Muscle layer of colon (tissue), 2 donors: ENCODE measurements at regions not wholly inside any gene's neighbourhood (a gene's known extent, or its start where the extent isn't known, plus 50 kb on each side); places are given as distances from the start of the nearest gene placed in this dataset.
"Not testable (repeated sequence)": the region's sequence is repeated elsewhere in the genome, so short reads cannot be mapped to it uniquely, and the experiment has no call there.

Experiments
- H3K27ac ChIP-seq: one replicate; pipeline ENCODE4 v1.7.0; 2013; ENCODE audit warnings: low read depth, mild to moderate bottlenecking, low read length, moderate library complexity
- H3K27me3 ChIP-seq, 2 donors: one replicate each; pipeline ENCODE4 v1.7.0; 2013; ENCODE audit warnings: low read length in 2 of 2, mild to moderate bottlenecking in 2 of 2; ENCODE audit not compliant: insufficient read depth in 2 of 2, control insufficient read depth in 1 of 2
- H3K36me3 ChIP-seq: one replicate; pipeline ENCODE4 v1.7.0; 2013; ENCODE audit warnings: mild to moderate bottlenecking, low read length; ENCODE audit not compliant: insufficient read depth
- H3K4me1 ChIP-seq: one replicate; pipeline ENCODE4 v1.7.0; 2013; ENCODE audit warnings: mild to moderate bottlenecking, low read length; ENCODE audit not compliant: insufficient read depth
- H3K4me3 ChIP-seq, 2 donors: one replicate each; pipeline ENCODE4 v1.7.0; 2013; ENCODE audit warnings: low read length in 2 of 2, low read depth in 1 of 2, mild to moderate bottlenecking in 1 of 2, moderate library complexity in 1 of 2
- H3K9ac ChIP-seq: one replicate; pipeline ENCODE4 v1.7.0; 2013; ENCODE audit warnings: low read length
- H3K9me3 ChIP-seq: one replicate; pipeline ENCODE4 v1.7.0; 2013; ENCODE audit warnings: mild to moderate bottlenecking, low read length
- donor health status: abdominal sarcoma.
- donor health status: Adenocarcinoma of cecum.

DNA sequence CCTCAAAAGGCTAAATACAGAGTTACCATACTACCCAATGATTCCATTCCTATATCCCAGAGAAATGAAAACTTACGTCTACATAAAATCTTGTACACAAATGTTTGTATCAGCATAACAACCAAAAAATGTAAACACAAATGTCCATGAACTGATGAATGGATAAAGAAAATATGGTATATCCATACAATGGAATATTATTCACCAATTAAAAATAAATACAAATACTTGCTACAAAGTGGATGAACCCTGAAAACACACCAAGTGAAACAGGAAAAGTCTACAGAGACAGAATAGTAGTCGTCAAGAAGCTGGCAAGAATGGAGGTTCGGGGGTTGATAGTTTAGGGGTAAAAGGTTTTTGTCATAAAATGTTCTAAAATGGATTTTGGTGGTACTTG lies 54.0 kb upstream of the ANKRD28 start:
- no peaks in the 10 kb centered on the region for H3K4me1 ChIP-seq
- no peak overlapping the region for H3K27ac ChIP-seq
- H3K36me3 ChIP-seq = no peaks in the 10 kb centered on the region
- no peaks in the 10 kb centered on the region for H3K27me3 ChIP-seq
- no peak overlapping the region for H3K4me3 ChIP-seq
- H3K9me3 ChIP-seq = no peaks in the 10 kb centered on the region
- no peak overlapping the region for H3K9ac ChIP-seq

DNA sequence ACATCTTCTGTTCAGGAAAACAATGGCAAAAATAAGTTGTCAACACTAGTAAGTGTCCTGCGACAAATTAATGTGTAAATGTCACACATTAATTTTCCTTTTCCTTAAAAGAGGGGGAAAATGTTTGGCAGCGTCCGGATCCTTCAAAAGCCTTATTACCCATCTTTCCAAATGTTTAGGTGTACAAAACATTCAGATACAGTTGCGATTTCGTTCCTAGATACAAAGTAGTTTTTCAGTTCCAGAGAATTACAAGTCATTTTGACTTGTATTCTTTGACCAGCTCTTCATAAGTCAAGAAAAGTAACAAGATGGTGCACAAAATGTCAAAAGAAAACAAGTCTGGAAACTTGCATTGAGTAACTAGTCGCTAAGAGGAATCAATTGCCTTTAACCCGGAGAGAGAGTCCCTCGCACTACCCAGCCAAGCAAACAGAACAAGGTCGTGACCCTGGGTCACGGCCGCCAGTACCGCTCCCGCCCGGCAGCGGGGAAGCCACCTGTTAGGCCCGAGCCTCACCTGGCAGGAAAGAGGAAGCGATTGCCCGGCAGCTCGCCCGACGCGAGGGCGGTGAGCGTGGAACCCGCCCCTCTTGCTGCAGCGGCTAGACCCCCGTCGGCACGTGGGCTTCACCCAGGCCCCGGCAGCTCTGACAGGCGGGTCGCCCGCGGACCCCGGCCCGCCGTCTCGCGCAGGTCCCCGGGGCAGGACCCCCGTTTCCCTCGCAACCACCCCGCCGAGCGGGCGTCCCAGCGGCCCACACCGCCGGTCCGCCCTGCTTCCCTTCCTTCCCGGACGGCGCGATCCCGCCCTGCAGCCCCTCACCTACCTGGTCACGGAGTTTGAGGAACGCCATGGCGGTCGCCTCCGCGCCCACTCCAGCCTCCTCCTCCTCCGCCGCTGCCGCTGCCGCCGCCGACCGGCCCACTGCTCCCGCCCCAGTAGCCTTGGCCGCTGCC lies 61.0 kb upstream of the ANKRD28 start:
- H3K9me3 ChIP-seq = no peaks in the 10 kb centered on the region
- H3K4me3 ChIP-seq = peak overlapping the region; percentile 66 to 67
- H3K9ac ChIP-seq = no peak overlapping the region
- no peaks in the 10 kb centered on the region for H3K36me3 ChIP-seq
- peaks cover 5% of the 10 kb centered on the region for H3K4me1 ChIP-seq
- H3K27ac ChIP-seq = peak overlapping the region; percentile 56
- H3K27me3 ChIP-seq = no peaks in the 10 kb centered on the region

DNA sequence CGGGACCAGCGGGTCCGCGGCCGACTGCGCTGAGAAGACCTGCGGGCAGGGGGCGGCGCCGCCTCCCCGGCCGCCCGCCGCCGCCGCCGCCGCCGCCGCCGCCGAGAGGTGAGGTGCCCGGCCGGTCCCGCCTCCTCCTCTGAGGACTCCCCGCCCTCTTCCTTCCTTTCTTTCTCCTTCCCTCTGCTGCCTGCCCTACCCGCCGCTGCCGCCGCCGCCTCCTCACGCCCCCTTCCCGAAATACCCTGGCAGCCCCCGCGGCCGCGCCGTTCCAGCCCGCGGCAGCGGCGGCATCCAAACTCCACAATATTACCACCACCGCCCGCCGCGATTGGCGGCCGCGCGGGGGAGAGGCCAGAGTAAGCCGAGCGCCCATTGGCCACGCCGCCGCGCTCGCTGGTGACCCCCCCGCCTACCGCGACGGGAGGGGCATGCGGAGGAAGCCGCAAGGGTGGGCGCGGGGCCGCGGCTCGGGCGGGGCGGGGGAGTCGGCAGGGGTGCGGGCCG lies 61.8 kb upstream of the ANKRD28 start:
- H3K9ac ChIP-seq = no peak overlapping the region
- H3K4me3 ChIP-seq = peak overlapping the region; percentile 66 to 76
- no peaks in the 10 kb centered on the region for H3K36me3 ChIP-seq
- no peaks in the 10 kb centered on the region for H3K9me3 ChIP-seq
- H3K4me1 ChIP-seq = peaks cover 5% of the 10 kb centered on the region
- H3K27me3 ChIP-seq = no peaks in the 10 kb centered on the region
- H3K27ac ChIP-seq = peak overlapping the region; percentile 44

DNA sequence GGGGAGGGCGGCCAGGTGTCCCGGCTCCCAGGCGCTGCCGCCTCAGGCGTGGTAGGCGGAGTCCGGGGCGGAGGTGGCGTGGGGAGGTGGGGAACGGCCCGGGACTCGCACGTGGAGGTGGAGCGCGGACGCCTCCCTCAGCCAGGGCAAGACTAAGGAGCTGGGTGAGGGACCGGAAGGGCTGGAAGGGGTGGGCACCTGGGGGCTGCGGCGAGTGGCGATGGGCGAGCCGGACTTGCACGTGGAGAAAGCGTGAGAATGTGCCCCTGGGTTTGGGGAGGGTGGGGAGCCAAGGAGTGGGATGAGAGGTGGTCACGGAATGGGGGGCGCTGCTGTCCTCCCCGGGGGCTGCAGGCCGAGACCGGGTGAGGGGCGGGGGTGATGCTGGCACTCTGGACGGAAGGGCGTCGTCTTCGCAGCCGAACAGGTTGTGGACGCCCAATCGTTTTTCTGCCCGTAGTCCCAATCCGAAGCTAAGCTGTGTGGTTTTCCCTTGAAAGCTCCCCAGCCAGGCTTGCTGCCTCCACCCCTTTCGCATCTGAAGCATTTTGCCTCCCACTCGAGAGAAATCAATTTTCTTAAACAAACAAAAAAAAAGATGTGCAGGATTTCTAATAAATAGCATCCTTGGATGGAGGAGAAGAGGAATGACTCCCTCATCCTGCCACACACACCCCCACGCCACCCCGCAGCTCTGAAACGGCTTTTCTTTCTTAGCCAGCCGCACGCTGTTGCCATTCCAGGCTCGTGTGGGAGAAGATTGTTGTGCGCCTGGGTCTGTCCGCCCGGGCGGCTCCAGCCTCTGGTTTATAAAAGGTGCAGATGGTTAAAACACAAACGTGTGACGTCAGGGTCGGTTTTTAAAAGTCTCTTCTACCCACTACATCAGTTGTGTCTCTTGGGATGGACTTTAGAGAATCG lies 62.5 kb upstream of the ANKRD28 start:
- Histone ChIP-seq H3K4me3 (peak overlapping the region; percentile 54 to 76), H3K27ac (peak overlapping the region; percentile 49), H3K36me3 (no peaks in the 10 kb centered on the region), H3K27me3 (no peaks in the 10 kb centered on the region), H3K9ac (no peak overlapping the region), H3K9me3 (no peaks in the 10 kb centered on the region), H3K4me1 (peaks cover 5% of the 10 kb centered on the region)

DNA sequence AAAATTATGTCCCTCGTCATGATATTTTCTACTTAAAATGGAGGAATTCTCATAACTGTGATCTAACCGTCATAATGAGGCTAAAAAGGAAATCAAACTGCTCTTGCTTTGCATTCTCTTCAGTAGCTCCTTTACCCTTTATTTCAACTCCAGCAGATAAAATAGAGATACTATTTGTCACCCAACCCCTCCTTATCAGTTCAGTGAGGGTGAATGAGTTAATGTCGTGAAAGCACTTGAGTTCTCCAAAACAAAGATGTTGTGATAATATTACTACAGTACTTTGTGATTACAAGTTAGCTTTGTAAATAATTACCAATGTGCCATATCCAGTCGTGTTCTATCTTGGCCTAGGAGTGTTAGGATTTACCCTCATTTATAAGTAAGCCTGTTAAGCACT lies 63.4 kb upstream of the ANKRD28 start:
- peak overlapping the region in 1 of 2 donors; percentile 76 for H3K4me3 ChIP-seq
- no peaks in the 10 kb centered on the region for H3K9me3 ChIP-seq
- no peak overlapping the region for H3K27ac ChIP-seq
- H3K27me3 ChIP-seq = no peaks in the 10 kb centered on the region
- H3K36me3 ChIP-seq = no peaks in the 10 kb centered on the region
- H3K4me1 ChIP-seq = peaks cover 5% of the 10 kb centered on the region
- no peak overlapping the region for H3K9ac ChIP-seq

DNA sequence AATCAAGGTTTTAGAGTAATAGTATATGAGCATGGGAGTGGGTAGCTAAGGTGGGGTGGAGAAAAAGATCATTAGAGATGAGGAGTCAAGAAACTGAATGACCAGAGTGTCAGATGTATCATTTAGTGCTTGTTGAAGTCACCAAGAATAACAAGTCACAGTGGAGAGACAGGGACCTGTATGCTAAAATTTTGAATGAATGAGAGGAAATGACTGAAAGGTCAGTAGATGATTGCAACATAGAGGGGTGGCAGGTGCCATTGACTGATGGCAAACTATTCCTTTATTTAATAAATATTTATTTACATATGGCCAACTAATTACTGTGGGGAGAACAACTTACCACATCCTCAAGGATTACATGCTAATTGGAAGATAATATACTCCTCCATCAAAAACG lies 75.0 kb upstream of the ANKRD28 start:
- Histone ChIP-seq H3K9me3 (no peaks in the 10 kb centered on the region), H3K36me3 (no peaks in the 10 kb centered on the region), H3K4me1 (no peaks in the 10 kb centered on the region), H3K4me3 (no peak overlapping the region), H3K27ac (no peak overlapping the region), H3K27me3 (no peaks in the 10 kb centered on the region), H3K9ac (no peak overlapping the region)

DNA sequence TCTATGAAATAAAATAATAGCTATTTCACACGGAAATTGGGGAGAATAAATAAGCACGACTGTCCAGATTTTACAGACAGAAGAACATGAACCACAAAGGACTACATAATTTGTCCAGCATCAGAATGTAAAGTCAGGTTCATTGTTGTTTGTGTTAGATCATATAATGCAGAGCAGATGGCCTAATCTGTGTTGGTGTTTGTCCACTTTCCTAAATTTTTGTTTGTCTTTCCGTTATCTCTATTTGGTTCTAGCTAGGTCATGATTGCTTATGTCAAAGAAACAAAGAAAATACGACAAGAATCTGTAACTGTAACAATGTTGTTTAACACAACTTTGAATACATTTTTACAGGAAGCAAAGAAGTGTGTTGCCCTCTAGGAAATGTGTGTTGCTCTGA lies 75.6 kb upstream of the ANKRD28 start:
- H3K36me3 ChIP-seq = no peaks in the 10 kb centered on the region
- no peaks in the 10 kb centered on the region for H3K27me3 ChIP-seq
- H3K9ac ChIP-seq = no peak overlapping the region
- no peak overlapping the region for H3K4me3 ChIP-seq
- H3K4me1 ChIP-seq = no peaks in the 10 kb centered on the region
- H3K9me3 ChIP-seq = no peaks in the 10 kb centered on the region
- H3K27ac ChIP-seq = no peak overlapping the region

DNA sequence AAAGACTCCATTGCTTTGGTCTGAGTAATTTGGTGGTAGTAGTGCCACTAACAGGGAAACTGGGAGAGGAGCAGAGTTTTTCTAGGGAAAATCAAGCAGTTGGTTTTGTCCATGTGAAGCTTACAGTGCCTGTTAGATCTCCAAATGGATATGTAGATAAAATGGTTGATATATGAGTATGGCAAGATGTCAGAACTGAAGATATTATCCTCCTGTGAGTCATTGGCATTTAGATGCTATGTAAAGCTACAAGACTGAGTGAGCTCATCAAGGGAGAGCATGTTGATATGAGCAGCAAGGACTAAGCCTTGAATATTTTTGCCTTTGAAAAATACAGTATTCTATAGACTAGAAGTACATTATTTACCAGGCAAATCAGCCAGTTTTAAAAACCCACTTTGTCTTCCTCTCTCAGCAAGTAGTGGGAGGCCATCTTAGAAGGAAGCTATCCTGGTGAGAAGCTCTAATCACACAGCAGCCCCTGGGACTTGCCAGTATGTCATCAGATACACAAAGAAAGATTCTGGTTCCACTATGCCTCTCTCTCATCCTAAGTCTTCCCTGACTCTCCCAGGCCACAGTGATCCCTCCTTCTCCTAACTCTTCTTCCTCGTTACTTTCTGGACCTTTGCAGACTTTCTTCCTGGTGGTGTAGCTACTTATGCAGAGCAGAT lies 77.4 kb upstream of the ANKRD28 start:
- no peak overlapping the region for H3K9ac ChIP-seq
- no peak overlapping the region for H3K27ac ChIP-seq
- no peaks in the 10 kb centered on the region for H3K36me3 ChIP-seq
- H3K4me1 ChIP-seq = no peaks in the 10 kb centered on the region
- no peak overlapping the region for H3K4me3 ChIP-seq
- H3K27me3 ChIP-seq = no peaks in the 10 kb centered on the region
- H3K9me3 ChIP-seq = no peaks in the 10 kb centered on the region

DNA sequence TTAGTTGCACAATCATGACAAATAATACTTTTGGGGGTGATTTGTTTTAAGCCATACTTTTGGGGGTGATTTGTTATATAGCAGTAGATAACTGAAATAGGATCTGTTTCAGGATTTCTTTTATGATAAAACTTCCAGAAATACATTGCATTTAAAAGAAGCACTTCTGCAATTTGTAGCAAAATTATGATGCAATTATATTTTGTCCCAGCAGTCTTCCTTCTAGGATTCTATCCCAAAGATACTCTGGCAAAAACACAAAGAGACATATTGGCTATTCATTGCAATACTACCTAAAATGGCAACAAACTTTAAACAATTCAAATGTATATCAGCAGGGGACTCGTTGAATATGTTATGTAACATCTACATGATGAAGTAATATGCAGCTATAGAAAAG lies 78.9 kb upstream of the ANKRD28 start:
- no peaks in the 10 kb centered on the region for H3K36me3 ChIP-seq
- H3K4me1 ChIP-seq = no peaks in the 10 kb centered on the region
- H3K27me3 ChIP-seq = no peaks in the 10 kb centered on the region
- no peak overlapping the region for H3K9ac ChIP-seq
- no peak overlapping the region for H3K27ac ChIP-seq
- no peaks in the 10 kb centered on the region for H3K9me3 ChIP-seq
- no peak overlapping the region for H3K4me3 ChIP-seq

DNA sequence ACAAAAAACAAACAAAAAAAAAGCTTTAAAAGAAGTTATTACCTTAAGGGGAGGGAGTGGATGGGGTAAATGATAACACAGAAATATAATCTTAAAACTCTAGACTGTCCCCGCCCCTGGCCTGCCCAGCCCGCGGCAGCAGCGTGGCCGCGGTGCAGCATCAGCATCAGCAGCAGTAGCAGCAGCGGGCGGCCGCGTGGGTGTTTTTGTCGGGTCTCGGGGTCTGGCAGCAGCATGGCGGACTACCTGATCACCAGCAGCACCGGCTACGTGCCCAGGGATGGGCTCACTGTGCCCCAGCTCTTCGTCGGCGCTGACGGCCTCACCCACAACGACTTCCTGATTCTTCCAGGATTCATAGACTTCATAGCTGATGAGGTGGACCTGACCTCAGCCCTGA lies 80.0 kb upstream of the ANKRD28 start:
- no peak overlapping the region for H3K4me3 ChIP-seq
- H3K27ac ChIP-seq = no peak overlapping the region
- no peaks in the 10 kb centered on the region for H3K9me3 ChIP-seq
- no peak overlapping the region for H3K9ac ChIP-seq
- H3K36me3 ChIP-seq = no peaks in the 10 kb centered on the region
- H3K4me1 ChIP-seq = no peaks in the 10 kb centered on the region
- H3K27me3 ChIP-seq = no peaks in the 10 kb centered on the region

DNA sequence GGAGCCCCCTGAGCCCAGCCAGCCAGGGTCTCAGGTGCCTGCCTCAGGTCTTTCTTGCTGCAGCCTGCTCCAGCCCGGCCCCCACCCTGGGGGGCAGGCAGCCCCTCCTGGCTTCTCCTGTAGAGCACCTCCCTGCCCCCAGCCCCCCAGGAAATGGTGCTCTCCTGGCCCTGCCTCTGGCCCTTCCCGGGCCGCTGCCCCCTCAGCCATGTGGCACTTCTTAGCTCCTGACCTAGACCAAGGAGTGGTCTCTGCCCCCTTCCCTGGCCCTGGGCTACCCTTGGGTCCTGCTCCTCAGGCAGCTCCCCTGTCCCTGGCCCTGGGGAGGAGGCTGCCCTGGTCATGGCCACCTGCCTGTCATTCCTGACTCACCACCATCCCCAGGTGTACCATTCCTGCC lies 82.0 kb upstream of the ANKRD28 start:
- not testable (repeated sequence) for H3K4me1 ChIP-seq, H3K36me3 ChIP-seq, H3K9ac ChIP-seq, H3K9me3 ChIP-seq, H3K27me3 ChIP-seq, H3K4me3 ChIP-seq, H3K27ac ChIP-seq
